GM12878 (cell line): ENCODE measurements at regions not wholly inside any gene's neighbourhood (a gene's known extent, or its start where the extent isn't known, plus 50 kb on each side); places are given as distances from the start of the nearest gene placed in this dataset.

Experiments used
- ATAC-seq: fragments of 200-7000 bp; cut with Tn5 transposase; 3 replicates; pipeline ENCODE4 v1.9.1; 2020; ENCODE audit warnings: mild to moderate bottlenecking, moderate library complexity
- BruUV-seq: library from RNA; stranded (reverse); fragments of 400-500 nt; replicated peaks from 2 replicates; lab custom pipeline; 2021; lab: Mats Ljungman, UMichigan
- CTCF ChIA-PET: fragments of 300-600 bp; sonication (Branson Sonifier 250); formaldehyde crosslinking; extraction: SDS; loops from one replicate; lab custom pipeline; 2021; ENCODE audit warnings: inconsistent platforms; lab: Yijun Ruan, JAX
- POLR2A ChIA-PET: fragments of 350-600 bp; formaldehyde crosslinking; extraction: SDS; loops from one replicate; lab custom pipeline; 2021; ENCODE audit warnings: inconsistent platforms; lab: Charles Lee
- RAD21 ChIA-PET: fragments of 300-600 bp; sonication (Branson Sonifier 250); formaldehyde crosslinking; loops from one replicate; lab custom pipeline; 2023; ENCODE audit warnings: antibody characterized with exemption; ENCODE audit not compliant: unreplicated experiment; lab: Charles Lee
- SMC1A ChIA-PET: fragments of 300-600 bp; sonication (Branson Sonifier 250); formaldehyde crosslinking; loops from one replicate; lab custom pipeline; 2023; ENCODE audit not compliant: unreplicated experiment, uncharacterized antibody; lab: Charles Lee
- DNase-seq: peaks from one replicate; pipeline ENCODE4 v3.0.0-alpha.2; 2011; ENCODE audit warnings: low read depth, low spot score
- FAIRE-seq: peaks from 3 replicates; lab custom pipeline; 2011; peaks lifted over from hg19 to GRCh38; lab: Jason Lieb, UNC
- H2AFZ ChIP-seq: 2 replicates; pipeline ENCODE4 v1.6.0; 2011; ENCODE audit warnings: low read depth, low read length, control low read depth; ENCODE audit not compliant: control insufficient read depth
- H3K27ac ChIP-seq: 2 replicates; pipeline ENCODE4 v1.5.1; 2011; ENCODE audit warnings: control low read depth; ENCODE audit not compliant: control insufficient read depth, insufficient read depth
- H3K27me3 ChIP-seq, 2 experiments: replicated peaks in 1 of 2; 2 replicates each; pipeline versions ENCODE4 v1.6.0 to v1.6.1; 2011; ENCODE audit warnings: low read length in 1 of 2; ENCODE audit not compliant: control insufficient read depth in 2 of 2, insufficient read depth in 2 of 2
- H3K36me3 ChIP-seq, 2 experiments: 2 replicates each; pipeline ENCODE4 v1.5.1; 2011; ENCODE audit warnings: low read length in 1 of 2; ENCODE audit not compliant: control insufficient read depth in 2 of 2, insufficient read depth in 2 of 2
- H3K4me1 ChIP-seq: 2 replicates; pipeline ENCODE4 v1.6.1; 2011; ENCODE audit warnings: mild to moderate bottlenecking, low read length, moderate library complexity, mixed read lengths; ENCODE audit not compliant: control insufficient read depth, insufficient read depth
- H3K4me2 ChIP-seq: 2 replicates; pipeline ENCODE4 v1.6.0; 2011; ENCODE audit warnings: control low read depth; ENCODE audit not compliant: control insufficient read depth, insufficient read depth
- H3K4me3 ChIP-seq: fragments of 200-600 bp; sonication (generic); 2 replicates; pipeline ENCODE4 v1.5.1; 2016
- H3K79me2 ChIP-seq: 2 replicates; pipeline ENCODE4 v1.6.0; 2011; ENCODE audit warnings: low read length; ENCODE audit not compliant: control insufficient read depth, insufficient read depth
- H3K9ac ChIP-seq: 2 replicates; pipeline ENCODE4 v1.8.0; 2011; ENCODE audit warnings: low read length, control low read depth, mixed read lengths; ENCODE audit not compliant: control insufficient read depth, insufficient read depth
- H3K9me3 ChIP-seq: replicated peaks from 3 replicates; pipeline ENCODE4 v1.5.1; 2011; ENCODE audit warnings: mild to moderate bottlenecking, low read length; ENCODE audit not compliant: control insufficient read depth, insufficient read depth
- H4K20me1 ChIP-seq: 2 replicates; pipeline ENCODE4 v1.6.0; 2011; ENCODE audit not compliant: control insufficient read depth, insufficient read depth
- ATF7 ChIP-seq: fragments of 450-650 bp; IDR thresholded peaks from 2 replicates; pipeline ENCODE4 v1.6.1; 2016; ENCODE audit warnings: low read depth, mild to moderate bottlenecking
- CBX3 ChIP-seq: fragments of 200-600 bp; sonication (generic); IDR thresholded peaks from 2 replicates; pipeline ENCODE4 v1.6.1; 2016; ENCODE audit warnings: low read depth, borderline replicate concordance
- CHD4 ChIP-seq: fragments of 200-600 bp; sonication (generic); IDR thresholded peaks from 2 replicates; pipeline ENCODE4 v1.6.1; 2016; ENCODE audit warnings: mild to moderate bottlenecking
- DPF2 ChIP-seq: fragments of 450-650 bp; IDR thresholded peaks from 2 replicates; pipeline ENCODE4 v1.6.1; 2017; ENCODE audit warnings: mild to moderate bottlenecking
- E2F4 ChIP-seq: IDR thresholded peaks from 2 replicates; pipeline ENCODE4 v1.6.1; 2012; ENCODE audit warnings: low read depth, low read length, improper control_type of control experiment
- ESRRA ChIP-seq: IDR thresholded peaks from 2 replicates; pipeline ENCODE4 v1.6.1; 2012; ENCODE audit warnings: mild to moderate bottlenecking, low read length, improper control_type of control experiment
- FOXM1 ChIP-seq: IDR thresholded peaks from 2 replicates; pipeline ENCODE4 v1.6.1; 2012; ENCODE audit warnings: low read depth, mild to moderate bottlenecking, inconsistent platforms, low read length, moderate library complexity
- IKZF1 ChIP-seq: fragments of 450-650 bp; conservative IDR thresholded peaks from 2 replicates; pipeline ENCODE4 v1.6.1; 2017; ENCODE audit warnings: antibody characterized with exemption, mild to moderate bottlenecking
- KAT2A ChIP-seq: conservative IDR thresholded peaks from 2 replicates; pipeline ENCODE4 v1.6.1; 2011; ENCODE audit warnings: low read depth, low read length; ENCODE audit not compliant: control insufficient read depth
- NR2C1 ChIP-seq: fragments of 450-650 bp; IDR thresholded peaks from 2 replicates; pipeline ENCODE4 v1.6.1; 2017; ENCODE audit warnings: antibody characterized with exemption, mild to moderate bottlenecking, moderate library complexity
- NRF1 ChIP-seq: conservative IDR thresholded peaks from 2 replicates; pipeline ENCODE4 v1.6.1; 2011; ENCODE audit warnings: mild to moderate bottlenecking, low read depth, low read length, improper control_type of control experiment
- PBX3 ChIP-seq: IDR thresholded peaks from 2 replicates; pipeline ENCODE4 v1.6.1; 2011; ENCODE audit warnings: mild to moderate bottlenecking, low read depth, low read length, moderate library complexity; ENCODE audit not compliant: insufficient replicate concordance
- POLR2AphosphoS5 ChIP-seq: IDR thresholded peaks from 2 replicates; pipeline ENCODE4 v1.6.1; 2011; ENCODE audit warnings: mild to moderate bottlenecking, low read length, inconsistent platforms
- SREBF1 ChIP-seq: IDR thresholded peaks from 2 replicates; pipeline ENCODE4 v1.6.1; 2012; ENCODE audit warnings: mild to moderate bottlenecking, low read length
- WGBS: methylation state at CpG from one replicate; pipeline ENCODE4 v1.1.6; 2016; ENCODE audit warnings: low lambda C conversion rate; ENCODE audit not compliant: insufficient replicate concordance, insufficient coverage; ENCODE audit errors: missing lambda C conversion rate; 5-methylcytosine and 5-hydroxymethylcytosine counted together
- in situ Hi-C: fragments of 300-500 bp; cut with MboI; formaldehyde crosslinking; loops from 9 replicates; pipeline ENCODE4 v1.14.3; 2018; ENCODE audit warnings: mixed read lengths
- intact Hi-C: fragments of 100-400 bp; cut with micrococcal nuclease; formaldehyde crosslinking; loops from one replicate; pipeline ENCODE4 v1.14.2; 2022; ENCODE audit not compliant: unreplicated experiment
- TF ChIP-seq, protein P1 (sequence below): fragments of 450-650 bp; IDR thresholded peaks from 2 replicates; pipeline ENCODE4 v1.6.1; 2018; ENCODE audit warnings: mild to moderate bottlenecking, low read depth, moderate library complexity; ENCODE audit not compliant: partially characterized antibody
- TF ChIP-seq, protein P2 (sequence below): fragments of 450-650 bp; formaldehyde crosslinking; IDR thresholded peaks from 2 replicates; pipeline ENCODE4 v1.4.0; 2020; ENCODE audit warnings: mild to moderate bottlenecking, moderate library complexity

- TF ChIP-seq, protein P1, sequence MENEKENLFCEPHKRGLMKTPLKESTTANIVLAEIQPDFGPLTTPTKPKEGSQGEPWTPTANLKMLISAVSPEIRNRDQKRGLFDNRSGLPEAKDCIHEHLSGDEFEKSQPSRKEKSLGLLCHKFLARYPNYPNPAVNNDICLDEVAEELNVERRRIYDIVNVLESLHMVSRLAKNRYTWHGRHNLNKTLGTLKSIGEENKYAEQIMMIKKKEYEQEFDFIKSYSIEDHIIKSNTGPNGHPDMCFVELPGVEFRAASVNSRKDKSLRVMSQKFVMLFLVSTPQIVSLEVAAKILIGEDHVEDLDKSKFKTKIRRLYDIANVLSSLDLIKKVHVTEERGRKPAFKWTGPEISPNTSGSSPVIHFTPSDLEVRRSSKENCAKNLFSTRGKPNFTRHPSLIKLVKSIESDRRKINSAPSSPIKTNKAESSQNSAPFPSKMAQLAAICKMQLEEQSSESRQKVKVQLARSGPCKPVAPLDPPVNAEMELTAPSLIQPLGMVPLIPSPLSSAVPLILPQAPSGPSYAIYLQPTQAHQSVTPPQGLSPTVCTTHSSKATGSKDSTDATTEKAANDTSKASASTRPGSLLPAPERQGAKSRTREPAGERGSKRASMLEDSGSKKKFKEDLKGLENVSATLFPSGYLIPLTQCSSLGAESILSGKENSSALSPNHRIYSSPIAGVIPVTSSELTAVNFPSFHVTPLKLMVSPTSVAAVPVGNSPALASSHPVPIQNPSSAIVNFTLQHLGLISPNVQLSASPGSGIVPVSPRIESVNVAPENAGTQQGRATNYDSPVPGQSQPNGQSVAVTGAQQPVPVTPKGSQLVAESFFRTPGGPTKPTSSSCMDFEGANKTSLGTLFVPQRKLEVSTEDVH = no peak
Measured at GRCh38 chr2:221962186-221962585, 336.6 kb downstream of the PAX3 start (continued).

DNA sequence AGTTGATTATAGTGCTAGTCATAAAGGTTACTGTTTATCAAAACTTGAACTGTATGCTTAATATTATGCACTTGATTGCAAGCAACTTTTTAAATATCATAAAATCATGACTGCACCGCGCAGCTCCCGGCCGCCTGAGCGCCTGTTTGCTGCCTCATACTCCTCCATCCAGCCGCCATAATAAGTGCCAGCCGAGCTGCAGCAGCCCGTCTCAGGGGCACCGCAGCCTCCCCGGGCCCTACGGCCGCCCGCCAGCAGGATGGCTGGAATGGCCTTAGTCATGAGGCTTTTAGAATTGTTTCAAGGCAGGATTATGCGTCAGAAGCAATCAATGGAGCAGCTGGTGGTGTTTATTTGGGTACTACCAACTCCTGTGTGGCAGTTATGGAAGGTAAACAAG lies 337.2 kb downstream of the PAX3 start:
- Histone ChIP-seq H3K27ac (no peak overlapping the region), H3K36me3 (no peaks in the 10 kb centered on the region), H3K9me3 (no peaks in the 10 kb centered on the region), H3K27me3 (no peaks in the 10 kb centered on the region), H3K4me2 (no peak overlapping the region), H2AFZ (no peak overlapping the region), H3K4me3 (no peak overlapping the region), H3K4me1 (no peaks in the 10 kb centered on the region), H3K79me2 (no peaks in the 10 kb centered on the region), H4K20me1 (no peaks in the 10 kb centered on the region), H3K9ac (no peak overlapping the region)
- ChIA-PET CTCF (no interaction called here), RAD21 (no interaction called here), POLR2A (no interaction called here), SMC1A (no interaction called here)
- in situ Hi-C loops = loop anchor here (10.0 kb wide), 1 partner anchor 1277 kb away; no protein-coding TSS in a partner anchor
- ATAC-seq (no peak), FAIRE-seq (no peak), DNase-seq (no peak)
- BruUV-seq = no TSS peak
- 42% methylated on average over 14 of the region's 14 CpGs for WGBS
- intact Hi-C loops = no loop called here
- TF ChIP-seq, protein P2, sequence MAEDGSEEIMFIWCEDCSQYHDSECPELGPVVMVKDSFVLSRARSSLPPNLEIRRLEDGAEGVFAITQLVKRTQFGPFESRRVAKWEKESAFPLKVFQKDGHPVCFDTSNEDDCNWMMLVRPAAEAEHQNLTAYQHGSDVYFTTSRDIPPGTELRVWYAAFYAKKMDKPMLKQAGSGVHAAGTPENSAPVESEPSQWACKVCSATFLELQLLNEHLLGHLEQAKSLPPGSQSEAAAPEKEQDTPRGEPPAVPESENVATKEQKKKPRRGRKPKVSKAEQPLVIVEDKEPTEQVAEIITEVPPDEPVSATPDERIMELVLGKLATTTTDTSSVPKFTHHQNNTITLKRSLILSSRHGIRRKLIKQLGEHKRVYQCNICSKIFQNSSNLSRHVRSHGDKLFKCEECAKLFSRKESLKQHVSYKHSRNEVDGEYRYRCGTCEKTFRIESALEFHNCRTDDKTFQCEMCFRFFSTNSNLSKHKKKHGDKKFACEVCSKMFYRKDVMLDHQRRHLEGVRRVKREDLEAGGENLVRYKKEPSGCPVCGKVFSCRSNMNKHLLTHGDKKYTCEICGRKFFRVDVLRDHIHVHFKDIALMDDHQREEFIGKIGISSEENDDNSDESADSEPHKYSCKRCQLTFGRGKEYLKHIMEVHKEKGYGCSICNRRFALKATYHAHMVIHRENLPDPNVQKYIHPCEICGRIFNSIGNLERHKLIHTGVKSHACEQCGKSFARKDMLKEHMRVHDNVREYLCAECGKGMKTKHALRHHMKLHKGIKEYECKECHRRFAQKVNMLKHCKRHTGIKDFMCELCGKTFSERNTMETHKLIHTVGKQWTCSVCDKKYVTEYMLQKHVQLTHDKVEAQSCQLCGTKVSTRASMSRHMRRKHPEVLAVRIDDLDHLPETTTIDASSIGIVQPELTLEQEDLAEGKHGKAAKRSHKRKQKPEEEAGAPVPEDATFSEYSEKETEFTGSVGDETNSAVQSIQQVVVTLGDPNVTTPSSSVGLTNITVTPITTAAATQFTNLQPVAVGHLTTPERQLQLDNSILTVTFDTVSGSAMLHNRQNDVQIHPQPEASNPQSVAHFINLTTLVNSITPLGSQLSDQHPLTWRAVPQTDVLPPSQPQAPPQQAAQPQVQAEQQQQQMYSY (CRISPR knock-in tag) = no peak
- no peak for TF ChIP-seq NRF1
- TF ChIP-seq IKZF1 = no peak
- TF ChIP-seq ESRRA = no peak
- TF ChIP-seq SREBF1 = no peak
- TF ChIP-seq FOXM1 = no peak
- TF ChIP-seq DPF2 = no peak
- TF ChIP-seq CBX3 = no peak
- no peak for TF ChIP-seq NR2C1
- TF ChIP-seq KAT2A = no peak
- no peak for TF ChIP-seq CHD4
- TF ChIP-seq POLR2AphosphoS5 = no peak
- TF ChIP-seq ATF7 = no peak
- no peak for TF ChIP-seq E2F4
- TF ChIP-seq PBX3 = no peak
